Activated T-cell treated with anti-CD3 and anti-CD28 coated beads, Interleukin-2, amount 50 U/mL, for 48 hours (primary cell): ENCODE measurements at regions not wholly inside any gene's neighbourhood (a gene's known extent, or its start where the extent isn't known, plus 50 kb on each side); places are given as distances from the start of the nearest gene placed in this dataset.

ENCODE experiments used
- DNase-seq, 2 experiments: peaks; one replicate each; pipeline ENCODE4 v3.0.0-alpha.2; 2020

DNA sequence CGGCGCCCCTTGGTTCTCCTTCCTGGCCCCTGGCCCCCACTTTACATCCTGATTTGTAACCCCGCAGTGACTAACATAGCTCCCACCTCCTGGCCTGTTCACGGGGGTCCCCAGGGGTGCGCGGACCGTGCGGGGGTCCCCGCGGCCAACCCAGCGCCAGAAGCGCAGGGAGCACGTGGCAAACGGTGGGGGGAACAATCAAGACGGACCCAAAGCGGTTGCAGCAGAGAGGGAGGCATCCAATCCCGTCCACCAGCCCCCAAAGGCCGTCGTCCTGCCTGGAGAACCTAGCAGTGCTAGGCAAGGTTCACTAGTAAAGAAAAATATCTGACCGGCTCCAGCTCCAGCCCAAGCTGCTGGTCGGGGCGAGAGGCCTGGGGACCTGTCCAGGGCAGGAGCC, 201.5 kb downstream of the AUH start:
- peak; percentile 18 to 23 for DNase-seq

DNA sequence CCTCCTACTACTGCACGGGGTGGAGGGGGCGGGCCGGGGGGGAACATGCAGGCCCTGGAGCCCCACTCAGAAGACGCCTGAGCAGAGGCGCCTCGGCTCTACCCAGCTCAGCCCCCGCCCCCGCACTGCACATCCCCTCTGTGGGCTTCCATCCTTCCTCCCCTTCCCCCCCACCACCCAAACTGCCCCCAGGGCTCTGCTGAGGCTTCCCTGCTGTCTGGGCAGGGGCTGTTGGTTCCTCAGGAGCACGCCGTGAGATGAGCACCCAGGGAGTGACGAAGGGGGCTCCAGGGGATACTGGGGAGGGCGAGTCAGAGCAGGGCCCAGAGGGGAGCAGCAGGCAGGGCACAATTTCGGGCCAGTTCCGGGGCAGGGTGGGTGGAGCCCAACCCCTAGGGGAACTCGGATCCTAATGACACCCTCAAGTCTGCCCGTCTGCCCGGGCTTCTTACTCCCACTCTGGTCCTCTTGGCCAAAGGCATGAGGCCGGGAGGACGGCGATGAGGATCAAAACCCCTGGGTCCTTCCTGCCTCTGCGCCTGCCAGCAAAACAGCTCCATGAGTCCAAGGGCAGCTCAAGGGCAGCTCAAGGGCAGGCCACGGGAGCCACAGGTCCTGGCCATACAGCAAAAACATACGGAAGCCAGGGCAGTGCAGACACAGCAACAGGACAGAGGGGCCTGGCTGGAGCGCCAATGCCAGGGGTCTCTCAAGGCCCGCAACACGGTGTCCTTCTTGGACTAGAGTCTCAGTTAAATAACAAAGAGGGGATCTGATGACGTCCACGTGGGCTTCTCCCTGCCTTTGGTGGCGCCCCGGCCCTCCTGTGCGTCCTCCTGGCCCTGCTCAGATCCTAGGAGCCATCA, 200.9 kb downstream of the AUH start:
- DNase-seq, result peak; percentile 36 to 38

DNA sequence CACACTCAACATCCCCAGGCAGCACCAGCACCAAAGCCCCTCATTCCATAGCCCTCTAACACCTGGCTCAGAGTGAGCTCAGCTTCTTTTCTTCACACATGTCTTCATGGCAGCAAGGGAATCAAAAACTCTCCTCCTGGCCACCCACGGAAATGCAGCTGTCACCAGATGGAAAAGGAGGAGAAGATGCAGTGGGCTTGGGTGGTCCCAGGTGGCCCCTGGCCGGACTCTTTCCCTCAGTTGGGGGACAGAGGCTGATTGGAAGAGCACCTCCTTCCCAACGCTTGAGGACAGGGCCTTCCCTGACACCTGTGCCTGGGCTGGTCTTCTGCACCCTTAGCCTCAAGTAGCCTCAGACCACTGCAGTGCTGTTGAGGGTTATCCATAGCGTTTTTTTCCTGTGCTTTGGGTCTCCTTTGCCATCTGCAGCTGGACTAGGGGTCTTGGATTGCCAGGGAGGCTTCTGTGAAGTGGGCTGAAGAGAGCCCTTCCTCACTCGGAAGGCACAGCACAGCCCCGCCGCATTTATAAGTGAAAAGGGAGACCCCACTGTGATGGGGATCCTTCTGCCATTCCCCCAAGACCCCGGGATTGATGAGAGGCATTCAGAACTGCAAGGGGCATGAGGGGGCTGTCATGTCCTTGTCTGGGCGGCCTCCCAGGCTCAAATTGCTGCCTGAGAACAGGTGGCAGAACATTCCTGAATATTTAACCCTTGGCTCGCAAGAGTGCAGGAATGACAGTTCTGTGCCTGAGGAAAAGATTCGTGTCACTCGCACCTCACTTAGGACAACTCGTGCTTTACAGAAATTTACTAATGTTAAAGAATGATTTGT, 200.0 kb downstream of the AUH start:
- DNase-seq, result peak; percentile 47 to 49

DNA sequence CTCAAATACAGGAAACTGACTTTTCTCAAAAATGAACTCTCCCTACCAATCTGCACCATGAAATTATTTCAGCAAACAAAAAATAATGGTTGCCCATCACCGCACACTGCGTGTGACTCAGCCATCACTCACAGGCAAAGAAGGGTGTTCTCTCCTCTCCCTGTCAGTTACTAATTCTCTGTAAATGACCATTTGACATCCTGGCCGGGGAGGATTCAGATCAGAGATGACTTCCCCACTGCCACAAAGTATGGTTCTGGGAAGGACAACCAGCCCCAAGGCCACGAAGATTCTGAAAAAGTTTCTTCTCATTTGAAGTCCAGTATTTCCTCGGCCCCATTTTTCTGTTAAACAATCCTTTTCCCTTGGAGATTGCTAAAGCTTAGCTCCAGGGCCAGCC, 199.4 kb downstream of the AUH start:
- DNase-seq, result peak; percentile 70 to 73

DNA sequence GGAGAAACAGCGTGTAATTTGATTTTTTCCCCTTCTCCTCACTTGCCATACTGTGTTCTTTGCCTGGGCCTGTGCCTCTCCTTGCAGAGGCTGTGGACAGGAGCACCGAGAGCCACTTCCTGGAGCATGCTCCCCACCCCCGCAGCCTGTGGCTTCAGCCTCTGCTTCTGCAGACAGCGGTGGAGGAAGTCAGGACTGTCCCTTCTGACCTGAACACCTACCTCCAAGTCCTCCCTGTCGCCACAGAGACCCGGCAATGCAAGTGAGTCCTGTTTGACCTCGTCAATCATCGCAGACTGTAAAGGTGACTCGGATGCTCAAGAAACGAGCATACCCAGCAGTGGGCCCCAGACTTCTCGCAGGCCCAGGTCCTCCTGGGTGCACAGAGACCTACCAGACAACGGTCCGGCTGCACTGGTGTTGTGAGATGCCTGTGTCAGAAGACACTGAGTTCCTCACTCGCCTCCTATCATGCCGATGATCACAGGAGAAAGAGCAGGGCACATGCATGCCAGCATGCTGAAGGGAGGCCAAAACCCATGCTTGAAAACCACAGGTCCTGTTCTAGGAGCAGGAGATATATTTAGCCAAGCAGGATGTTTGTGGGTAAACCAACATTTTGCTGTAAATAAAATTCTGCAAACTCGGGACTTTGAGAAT, 198.8 kb downstream of the AUH start:
- peak; percentile 84 to 87 for DNase-seq

DNA sequence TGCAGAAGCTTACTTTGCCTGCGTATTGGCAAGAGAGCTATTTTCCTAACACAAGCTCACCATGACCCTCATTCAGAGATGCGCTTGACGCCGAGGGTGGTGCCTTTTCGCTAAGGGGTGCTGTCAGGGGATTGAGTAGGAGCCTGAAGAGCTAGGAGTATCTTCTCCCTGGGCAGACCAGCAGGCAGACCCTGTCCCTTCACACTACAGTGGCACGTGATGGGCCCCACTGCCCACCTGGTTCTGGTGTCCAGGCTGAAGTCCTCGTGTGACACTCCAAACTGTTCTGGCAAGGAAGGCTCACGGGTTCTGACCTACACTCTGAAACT, 198.3 kb downstream of the AUH start:
- DNase-seq, result peak in 1 of 2 experiments; percentile 59

DNA sequence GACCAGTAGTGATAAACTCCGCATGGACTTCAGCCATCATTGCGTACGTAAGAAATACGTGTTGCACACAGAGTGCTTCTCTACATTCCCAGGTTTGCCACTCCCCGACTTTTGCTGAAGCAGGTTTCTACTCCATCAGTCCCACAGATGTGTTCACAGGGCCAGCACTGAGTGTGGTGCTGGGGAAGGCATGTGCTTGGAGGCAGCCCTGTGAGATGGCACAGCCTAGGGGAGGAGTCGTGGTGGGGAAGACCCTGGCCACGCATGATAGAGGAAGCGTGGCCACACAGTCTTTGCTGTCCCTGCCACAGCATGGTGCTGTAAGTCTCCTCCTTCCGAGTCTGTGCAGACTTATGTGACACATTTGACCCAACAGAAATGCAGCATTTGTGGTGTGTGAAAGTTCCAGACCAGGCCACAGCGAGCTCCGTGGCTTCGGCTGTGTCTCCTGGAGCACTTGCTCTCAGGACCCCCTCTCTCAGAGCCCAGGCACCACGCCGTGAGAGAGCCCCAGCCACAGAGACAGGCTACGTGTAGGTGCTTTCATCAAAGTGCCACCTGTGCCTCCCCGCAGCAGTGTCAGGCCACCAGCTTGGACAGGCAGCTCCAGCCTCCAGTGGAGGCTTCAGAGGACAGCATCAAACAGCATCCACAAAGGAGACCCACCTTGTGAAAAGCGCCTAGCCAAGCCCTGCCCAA, 197.8 kb downstream of the AUH start:
- peak; percentile 76 to 77 for DNase-seq
